HepG2 (cell line): ENCODE measurements at regions not wholly inside any gene's neighbourhood (a gene's known extent, or its start where the extent isn't known, plus 50 kb on each side); places are given as distances from the start of the nearest gene placed in this dataset.

Experiments used
- ATAC-seq: fragments of 200-7000 bp; cut with Tn5 transposase; 3 replicates; pipeline ENCODE4 v1.9.1; 2020; ENCODE audit warnings: mild to moderate bottlenecking, moderate library complexity
- BruUV-seq: library from RNA; stranded (reverse); fragments of 400-500 nt; replicated peaks from 2 replicates; lab custom pipeline; 2021; lab: Mats Ljungman, UMichigan
- CTCF ChIA-PET: fragments of 300-600 bp; formaldehyde crosslinking; extraction: SDS; loops from one replicate; lab custom pipeline; 2021; ENCODE audit warnings: low total read pairs, inconsistent platforms, low intra/inter-chr PET ratio; lab: Yijun Ruan, JAX
- POLR2A ChIA-PET: fragments of 350-600 bp; sonication (Branson Sonifier 250); formaldehyde crosslinking; loops from one replicate; lab custom pipeline; 2020; ENCODE audit warnings: antibody characterized with exemption, inconsistent platforms; lab: Yijun Ruan, JAX
- DNase-seq: peaks from one replicate; pipeline ENCODE4 v3.0.0-alpha.2; 2015; ENCODE audit warnings: low spot score
- FAIRE-seq: peaks from 3 replicates; lab custom pipeline; 2011; peaks lifted over from hg19 to GRCh38; lab: Jason Lieb, UNC
- H2AFZ ChIP-seq: one replicate; pipeline ENCODE4 v1.6.1; 2011; ENCODE audit warnings: low read length, inconsistent platforms
- H3K27ac ChIP-seq: fragments of 300-600 bp; 3 replicates; pipeline ENCODE4 v1.8.0; 2011; ENCODE audit warnings: mixed run types, mild to moderate bottlenecking, mixed read lengths, low read length, inconsistent platforms; ENCODE audit not compliant: insufficient read depth; ENCODE audit errors: extremely low read length
- H3K27me3 ChIP-seq, 2 experiments: fragments of 200-600 bp in 1 of 2; 2 replicates in 1 of 2; 3 replicates in 1 of 2; pipeline versions ENCODE4 v1.6.0 to v1.8.0; 2011; ENCODE audit warnings: low read length in 2 of 2, mild to moderate bottlenecking in 2 of 2, moderate library complexity in 2 of 2, inconsistent platforms in 1 of 2; ENCODE audit not compliant: insufficient read depth in 2 of 2, control insufficient read depth in 1 of 2
- H3K36me3 ChIP-seq, 2 experiments: fragments of 200-600 bp in 1 of 2; replicated peaks in 1 of 2; 2 replicates in 1 of 2; 3 replicates in 1 of 2; pipeline versions ENCODE4 v1.5.1 to v1.8.0; 2011; ENCODE audit warnings: low read length in 2 of 2, inconsistent platforms in 1 of 2; ENCODE audit not compliant: insufficient read depth in 2 of 2, control insufficient read depth in 1 of 2
- H3K4me1 ChIP-seq: 2 replicates; pipeline ENCODE4 v1.5.1; 2012; ENCODE audit warnings: low read length, inconsistent platforms; ENCODE audit not compliant: insufficient read depth
- H3K4me2 ChIP-seq: 2 replicates; pipeline ENCODE4 v1.6.0; 2011; ENCODE audit warnings: low read depth, low read length, inconsistent platforms
- H3K4me3 ChIP-seq, 3 experiments: fragments of 200-600 bp in 1 of 3; sonication (generic), shearing (Covaris generic) in 1 of 3; replicated peaks in 1 of 3; 2 replicates each; pipeline ENCODE4 v1.5.1; 2011 to 2016; ENCODE audit warnings: low read length in 3 of 3, inconsistent platforms in 2 of 3, low read depth in 2 of 3, mild to moderate bottlenecking in 2 of 3, control low read depth in 1 of 3, mixed read lengths in 1 of 3; ENCODE audit not compliant: insufficient read depth in 1 of 3
- H3K79me2 ChIP-seq: one replicate; pipeline ENCODE4 v1.6.1; 2011; ENCODE audit warnings: low read length, inconsistent platforms; ENCODE audit not compliant: insufficient read depth
- H3K9ac ChIP-seq: 2 replicates; pipeline ENCODE4 v1.6.0; 2011; ENCODE audit warnings: mild to moderate bottlenecking, low read depth, low read length, inconsistent platforms; ENCODE audit not compliant: insufficient read depth
- H3K9me3 ChIP-seq: 2 replicates; pipeline ENCODE4 v1.5.1; 2012; ENCODE audit warnings: mild to moderate bottlenecking, low read length
- H4K20me1 ChIP-seq: 2 replicates; pipeline ENCODE4 v1.6.0; 2011; ENCODE audit warnings: inconsistent platforms, mild to moderate bottlenecking, low read length, moderate library complexity; ENCODE audit not compliant: insufficient read depth
- CREB1 ChIP-seq, 2 experiments: fragments of 450-650 bp in 1 of 2; IDR thresholded peaks; 2 replicates each; pipeline ENCODE4 v1.6.1; 2016 to 2017; ENCODE audit warnings: control low read depth in 1 of 2, mild to moderate bottlenecking in 1 of 2, missing compliant biosample characterization in 1 of 2, missing genetic modification characterization in 1 of 2
- ELK4 ChIP-seq: sonication (generic); formaldehyde crosslinking; IDR thresholded peaks from 2 replicates; pipeline ENCODE4 v1.9.0; 2021; ENCODE audit warnings: missing genetic modification reagents, borderline replicate concordance
- FOSL2 ChIP-seq: sonication (generic); formaldehyde crosslinking; IDR thresholded peaks from 2 replicates; pipeline ENCODE4 v1.4.0; 2020; ENCODE audit warnings: missing genetic modification reagents
- FOXP1 ChIP-seq, 2 experiments: fragments of 450-650 bp in 1 of 2; IDR thresholded peaks; 2 replicates each; pipeline ENCODE4 v1.6.1; 2017 to 2018; ENCODE audit warnings: antibody characterized with exemption in 1 of 2
- HDAC6 ChIP-seq: fragments of 200-600 bp; sonication (generic); IDR thresholded peaks from 2 replicates; pipeline ENCODE4 v1.7.0; 2017; ENCODE audit warnings: mild to moderate bottlenecking, antibody characterized with exemption, low read length, low read depth
- HNF4G ChIP-seq, 2 experiments: sonication (generic) in 1 of 2; formaldehyde crosslinking in 1 of 2; IDR thresholded peaks; 2 replicates each; pipeline versions ENCODE4 v1.4.0 to v1.6.1; 2011 to 2020; ENCODE audit warnings: borderline replicate concordance in 2 of 2, low read depth in 2 of 2, mild to moderate bottlenecking in 2 of 2, low read length in 1 of 2, missing genetic modification reagents in 1 of 2, moderate library complexity in 1 of 2
- PHF5A ChIP-seq: IDR thresholded peaks from one replicate; pipeline ENCODE4 v1.6.1; 2018; ENCODE audit warnings: low read depth, missing genetic modification reagents; ENCODE audit not compliant: unreplicated experiment
- SRY ChIP-seq: sonication (generic); formaldehyde crosslinking; IDR thresholded peaks from 2 replicates; pipeline ENCODE4 v1.8.0; 2022; ENCODE audit warnings: mild to moderate bottlenecking, missing genetic modification reagents
- ZBTB37 ChIP-seq: sonication (generic); formaldehyde crosslinking; IDR thresholded peaks from 2 replicates; pipeline ENCODE4 v1.4.0; 2020; ENCODE audit warnings: mild to moderate bottlenecking, missing genetic modification reagents
- ZNF354B ChIP-seq: sonication (generic); formaldehyde crosslinking; IDR thresholded peaks from 2 replicates; pipeline ENCODE4 v1.8.0; 2022; ENCODE audit warnings: mild to moderate bottlenecking, missing genetic modification reagents
- ZNF468 ChIP-seq: sonication (generic); formaldehyde crosslinking; IDR thresholded peaks from 2 replicates; pipeline ENCODE4 v1.8.0; 2022; ENCODE audit warnings: mild to moderate bottlenecking, moderate library complexity, missing genetic modification reagents
- ZNF724P ChIP-seq: sonication (generic); formaldehyde crosslinking; IDR thresholded peaks from 2 replicates; pipeline ENCODE4 v1.8.0; 2022; ENCODE audit warnings: missing genetic modification reagents, borderline replicate concordance
- ZNF770 ChIP-seq: sonication (generic); formaldehyde crosslinking; IDR thresholded peaks from 2 replicates; pipeline ENCODE4 v1.5.0; 2020; ENCODE audit warnings: mild to moderate bottlenecking, missing genetic modification reagents
- WGBS: methylation state at CpG from one replicate; pipeline ENCODE4 v1.1.6; 2017; ENCODE audit warnings: low lambda C conversion rate; 5-methylcytosine and 5-hydroxymethylcytosine counted together
- in situ Hi-C: cut with HindIII; loops from 2 replicates; pipeline ENCODE4 v1.10.0; 2017; ENCODE audit warnings: low pct_unique_long_range_greater_than_20kb; ENCODE audit not compliant: extremely low pct_ligation_motif_present
- intact Hi-C: fragments of 100-400 bp; cut with micrococcal nuclease; formaldehyde crosslinking; loops from one replicate; pipeline ENCODE4 v1.10.0; 2022; ENCODE audit not compliant: unreplicated experiment

GRCh38 chrX:57227691-57228090, 58.8 kb upstream of the FAAH2 start:
- WGBS: no CpG with 5 or more reads among the region's 2 CpGs
- no peaks in the 10 kb centered on the region for H3K79me2 ChIP-seq
- in situ Hi-C loops (no loop called here), intact Hi-C loops (no loop called here)
- H2AFZ ChIP-seq: no peak overlapping the region
- no peak overlapping the region for H3K9ac ChIP-seq
- no peaks in the 10 kb centered on the region for H4K20me1 ChIP-seq
- no peak for FAIRE-seq
- CTCF ChIA-PET: no interaction called here
- BruUV-seq: no TSS peak
- H3K4me2 ChIP-seq: no peak overlapping the region
- TF ChIP-seq FOSL2 (CRISPR knock-in tag) (peak; percentile 39), ZNF354B (CRISPR knock-in tag) (no peak), HNF4G (IDR thresholded peaks at IDR 0.05; ENCODE audit: borderline replicate concordance, low read depth, low read length) (no peak), HNF4G (CRISPR knock-in tag; IDR thresholded peaks at IDR 0.05; ENCODE audit: borderline replicate concordance, low read depth) (no peak), PHF5A (CRISPR knock-in tag) (no peak)
- H3K4me1 ChIP-seq: no peaks in the 10 kb centered on the region; the same call in 1 of the 2 replicates
- no peaks in the 10 kb centered on the region for H3K27me3 ChIP-seq
- DNase-seq: no peak
- POLR2A ChIA-PET: no interaction called here
- no peak overlapping the region for H3K4me3 ChIP-seq
- H3K9me3 ChIP-seq: no peaks in the 10 kb centered on the region
- no peaks in the 10 kb centered on the region; a peak in 1 of 5 replicates for H3K36me3 ChIP-seq
- no peak overlapping the region for H3K27ac ChIP-seq
- no peak for ATAC-seq

- ChIA-PET POLR2A (no interaction called here), CTCF (no interaction called here)
- FAIRE-seq: no peak
- H3K79me2 ChIP-seq: no peaks in the 10 kb centered on the region
- H4K20me1 ChIP-seq: no peaks in the 10 kb centered on the region
- H3K4me2 ChIP-seq: no peak overlapping the region
- no peaks in the 10 kb centered on the region; the same call in 1 of the 2 replicates for H3K4me1 ChIP-seq
- BruUV-seq: no TSS peak
- DNase-seq: no peak
- no peak overlapping the region for H2AFZ ChIP-seq
- H3K36me3 ChIP-seq: no peaks in the 10 kb centered on the region
- H3K9me3 ChIP-seq: no peaks in the 10 kb centered on the region
- no peak overlapping the region for H3K27ac ChIP-seq
- WGBS: 86% methylated on average over 3 of the region's 3 CpGs
- intact Hi-C loops: no loop called here
- in situ Hi-C loops: no loop called here
- no peak for ATAC-seq
- no peak overlapping the region for H3K4me3 ChIP-seq
- no peaks in the 10 kb centered on the region for H3K27me3 ChIP-seq
- H3K9ac ChIP-seq: no peak overlapping the region
- TF ChIP-seq ZNF724P: no peak
- no peak for TF ChIP-seq CREB1 (IDR thresholded peaks at IDR 0.05)
- no peak for TF ChIP-seq CREB1 (CRISPR knock-in tag; IDR thresholded peaks at IDR 0.05)
- no peak for TF ChIP-seq ZNF468 (CRISPR knock-in tag)
- TF ChIP-seq ZBTB37: no peak
- no peak for TF ChIP-seq SRY (CRISPR knock-in tag)
- no peak for TF ChIP-seq HDAC6
- no peak for TF ChIP-seq ZNF770 (CRISPR knock-in tag)
- no peak for TF ChIP-seq FOXP1 (IDR thresholded peaks at IDR 0.05)
- TF ChIP-seq FOXP1 (CRISPR knock-in tag; IDR thresholded peaks at IDR 0.05): no peak
- no peak for TF ChIP-seq ELK4
Measured at GRCh38 chrX:57232658-57233360, 53.7 kb upstream of the FAAH2 start.
